LNCAP (cell line): ENCODE measurements at regions not wholly inside any gene's neighbourhood (a gene's known extent, or its start where the extent isn't known, plus 50 kb on each side); places are given as distances from the start of the nearest gene placed in this dataset.

Experiments
- TF ChIP-seq, protein P1 (sequence below): fragments of 450-650 bp; IDR thresholded peaks from 2 replicates; pipeline ENCODE4 v1.5.1; 2017; ENCODE audit warnings: mild to moderate bottlenecking

DNA sequence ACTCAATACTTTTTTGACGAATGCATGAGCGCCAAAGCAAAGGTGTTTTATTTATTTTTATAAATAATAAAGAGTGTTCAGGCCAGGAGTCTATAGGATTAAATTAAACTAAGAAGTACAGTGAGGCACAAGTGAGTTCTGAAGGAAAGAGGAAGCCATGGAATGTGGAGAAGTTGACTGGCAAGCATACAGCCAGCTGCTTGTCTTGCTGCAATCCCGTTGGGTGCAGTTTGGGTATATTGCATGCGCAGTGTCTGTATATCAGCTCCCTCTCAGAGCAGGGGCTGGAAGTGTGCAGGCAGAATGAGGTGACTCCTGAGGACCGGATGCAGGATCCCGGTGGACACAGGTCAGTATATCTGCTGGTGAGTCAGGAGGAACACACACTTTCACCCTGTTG lies 315.6 kb downstream of the ZSWIM6 start:
- TF ChIP-seq, protein P1, sequence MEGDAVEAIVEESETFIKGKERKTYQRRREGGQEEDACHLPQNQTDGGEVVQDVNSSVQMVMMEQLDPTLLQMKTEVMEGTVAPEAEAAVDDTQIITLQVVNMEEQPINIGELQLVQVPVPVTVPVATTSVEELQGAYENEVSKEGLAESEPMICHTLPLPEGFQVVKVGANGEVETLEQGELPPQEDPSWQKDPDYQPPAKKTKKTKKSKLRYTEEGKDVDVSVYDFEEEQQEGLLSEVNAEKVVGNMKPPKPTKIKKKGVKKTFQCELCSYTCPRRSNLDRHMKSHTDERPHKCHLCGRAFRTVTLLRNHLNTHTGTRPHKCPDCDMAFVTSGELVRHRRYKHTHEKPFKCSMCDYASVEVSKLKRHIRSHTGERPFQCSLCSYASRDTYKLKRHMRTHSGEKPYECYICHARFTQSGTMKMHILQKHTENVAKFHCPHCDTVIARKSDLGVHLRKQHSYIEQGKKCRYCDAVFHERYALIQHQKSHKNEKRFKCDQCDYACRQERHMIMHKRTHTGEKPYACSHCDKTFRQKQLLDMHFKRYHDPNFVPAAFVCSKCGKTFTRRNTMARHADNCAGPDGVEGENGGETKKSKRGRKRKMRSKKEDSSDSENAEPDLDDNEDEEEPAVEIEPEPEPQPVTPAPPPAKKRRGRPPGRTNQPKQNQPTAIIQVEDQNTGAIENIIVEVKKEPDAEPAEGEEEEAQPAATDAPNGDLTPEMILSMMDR = no peak

DNA sequence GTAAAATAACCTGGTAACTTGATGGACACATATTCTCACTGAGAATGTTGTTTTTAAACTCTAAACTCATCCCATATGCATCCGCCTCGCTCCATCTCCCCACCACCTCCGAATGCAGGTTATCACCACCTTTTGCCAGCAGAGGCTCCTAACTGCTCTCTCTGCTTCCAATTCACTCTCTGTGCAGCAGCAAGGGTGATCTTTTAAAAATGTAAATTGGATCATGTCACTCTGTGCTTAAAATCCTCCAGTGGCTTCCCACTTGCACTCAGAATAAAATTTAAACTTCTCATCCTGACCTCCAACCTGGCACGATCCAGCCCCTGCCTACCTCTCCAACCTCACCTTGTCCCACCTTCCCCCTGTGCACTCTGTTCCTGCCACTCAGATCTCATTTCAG lies 317.2 kb downstream of the ZSWIM6 start:
- TF ChIP-seq, protein P1 = no peak

DNA sequence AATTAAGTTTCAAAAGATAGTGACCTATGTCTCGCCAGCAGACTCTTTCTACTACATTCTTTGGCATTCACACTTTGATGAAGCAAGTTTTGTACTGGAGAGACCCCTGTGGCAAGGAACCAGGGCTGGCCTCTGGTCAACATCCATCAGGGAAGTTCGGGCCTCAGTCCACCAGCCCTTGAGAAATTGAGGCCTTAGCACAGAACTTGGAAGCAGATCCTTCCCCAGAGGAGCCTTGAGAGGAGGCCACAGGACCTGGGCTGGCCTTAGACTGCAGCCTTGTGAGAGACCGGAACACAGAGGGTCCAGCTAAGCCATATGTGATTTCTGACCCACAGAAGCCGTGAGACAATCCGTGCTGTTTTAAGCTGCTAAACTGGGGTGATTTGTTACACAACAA lies 317.9 kb downstream of the ZSWIM6 start:
- TF ChIP-seq, protein P1 = no peak

DNA sequence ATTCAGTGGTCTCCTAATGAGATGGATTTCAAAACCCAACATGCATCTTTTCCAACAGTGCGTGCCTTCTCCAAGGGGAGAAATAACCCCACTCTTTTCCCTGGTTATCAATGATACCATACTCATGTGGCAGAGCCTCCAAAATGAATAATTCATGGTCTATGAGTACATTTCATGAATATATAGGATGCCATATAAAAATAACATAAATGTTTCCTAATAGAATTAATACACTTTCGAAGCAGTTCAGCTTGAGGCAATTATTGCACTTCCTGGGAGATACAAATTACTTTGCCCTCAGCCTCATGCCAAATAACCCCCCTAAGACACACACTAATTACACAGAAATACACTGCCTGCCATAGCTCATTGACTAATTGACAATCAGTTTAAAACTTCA lies 318.6 kb downstream of the ZSWIM6 start:
- TF ChIP-seq, protein P1 = no peak

DNA sequence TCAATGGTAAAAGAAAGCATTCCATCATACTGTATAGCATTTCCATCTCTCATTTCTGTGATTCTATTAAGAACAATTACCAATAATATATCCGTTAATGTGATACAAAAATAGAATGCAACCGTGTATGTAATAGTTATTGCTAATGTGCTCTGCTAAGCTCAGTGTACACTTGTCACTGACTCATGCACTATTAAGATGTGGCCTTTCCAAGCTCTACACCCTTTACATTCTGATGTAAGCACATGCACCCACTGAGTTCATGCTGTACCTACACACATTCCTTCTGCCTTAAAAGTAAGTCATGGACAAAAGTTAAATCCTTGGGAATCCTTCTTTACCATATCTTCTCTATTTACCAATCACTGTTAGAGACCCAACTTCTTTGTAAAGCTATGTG lies 319.1 kb downstream of the ZSWIM6 start:
- TF ChIP-seq, protein P1 = no peak

DNA sequence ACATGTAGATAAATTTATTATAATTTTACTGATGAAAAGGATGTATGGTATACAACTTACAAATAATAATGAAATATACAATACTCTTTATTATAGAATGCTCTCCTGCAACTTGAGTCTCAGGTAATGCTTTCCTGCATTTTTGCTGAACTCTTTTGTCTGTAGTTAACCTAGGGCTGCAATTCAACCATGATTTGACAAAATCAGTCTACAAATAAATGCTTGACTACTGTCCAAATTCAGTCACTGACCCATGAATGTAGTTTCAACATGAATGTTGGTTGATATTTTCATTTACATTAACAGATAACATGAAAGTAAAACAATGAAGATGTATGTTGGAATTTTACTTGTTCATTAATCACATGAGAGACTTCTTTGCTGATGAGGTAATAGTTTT lies 320.9 kb downstream of the ZSWIM6 start:
- TF ChIP-seq, protein P1 = no peak

DNA sequence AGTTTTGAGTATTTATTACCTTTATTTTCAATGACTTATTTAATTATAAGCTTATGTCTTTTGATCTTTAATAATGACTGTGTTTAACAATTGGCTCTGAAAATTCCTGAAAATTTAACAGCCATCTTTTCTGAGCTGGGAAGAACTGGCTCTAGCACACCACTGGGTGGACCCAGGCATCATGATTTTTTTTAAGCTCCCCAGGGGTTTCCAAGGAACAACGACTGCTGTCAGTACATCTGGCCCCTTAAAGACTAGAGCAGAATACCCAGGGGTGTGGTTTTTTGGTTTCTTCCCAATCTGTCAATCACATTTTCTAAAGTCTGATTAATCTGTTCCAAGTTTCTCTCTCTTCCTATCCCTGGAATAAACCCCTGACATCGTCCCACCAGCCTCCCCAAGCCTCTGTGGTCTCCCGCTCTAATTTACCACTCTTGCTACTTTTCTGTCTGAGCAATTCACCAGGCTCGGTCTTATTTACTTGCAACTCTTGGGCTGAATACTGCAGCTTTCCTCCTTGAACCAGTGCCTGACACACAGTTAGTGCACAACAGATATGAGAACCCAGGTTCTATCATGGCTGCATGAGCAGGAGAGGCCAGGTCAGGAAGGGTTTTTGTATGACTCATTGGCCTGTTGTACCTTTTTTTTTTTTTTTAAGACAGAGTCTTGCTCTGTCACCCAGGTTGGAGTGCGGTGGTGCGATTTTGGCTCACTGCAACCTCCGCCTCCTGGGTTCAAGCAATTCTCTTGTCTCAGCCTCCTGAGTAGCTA lies 321.9 kb downstream of the ZSWIM6 start:
- TF ChIP-seq, protein P1 = no peak

DNA sequence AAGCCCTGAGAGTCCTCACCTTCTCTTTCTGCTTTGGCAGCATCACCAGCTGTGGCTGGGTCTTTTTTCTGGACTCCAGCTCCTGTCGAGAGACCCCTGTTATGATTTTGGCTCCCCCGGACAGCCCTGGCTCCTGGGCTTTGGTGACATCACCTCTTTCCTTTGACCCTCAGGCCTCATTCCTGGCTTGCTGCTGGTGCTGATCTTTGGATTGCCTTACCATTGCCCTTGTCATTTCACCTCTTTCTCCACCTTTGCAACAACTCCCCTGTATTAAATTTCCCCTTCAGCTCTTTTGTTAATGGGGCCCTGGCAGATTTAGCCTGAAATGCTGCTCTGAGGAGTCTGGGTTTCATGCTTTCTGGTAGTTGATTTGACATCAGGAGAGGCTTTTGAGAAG lies 322.8 kb downstream of the ZSWIM6 start:
- TF ChIP-seq, protein P1 = no peak
